ENCODE measurements at regions not wholly inside any gene's neighbourhood (a gene's known extent, or its start where the extent isn't known, plus 50 kb on each side); places are given as distances from the start of the nearest gene placed in this dataset.

DNA sequence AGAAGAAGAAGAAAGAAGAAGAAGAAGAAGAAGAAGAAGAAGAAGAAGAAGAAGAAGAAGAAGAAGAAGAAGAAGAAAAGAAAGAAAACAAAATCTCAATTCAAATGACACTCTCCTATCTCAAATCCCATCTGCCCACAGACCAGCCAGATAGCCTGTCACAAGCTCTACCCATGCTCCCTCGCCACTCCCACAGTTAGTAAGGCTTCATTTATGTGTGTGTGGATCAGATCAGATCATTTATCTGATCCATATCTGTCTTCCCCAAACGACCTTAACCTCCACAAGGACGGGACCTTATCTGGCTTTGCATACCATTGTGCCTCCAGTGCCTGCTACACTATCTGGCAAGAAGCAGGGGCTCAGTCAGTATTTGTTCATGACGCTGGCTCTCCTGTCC, 81.9 kb upstream of the RREB1 start:
- TF ChIP-seq, protein P1, sequence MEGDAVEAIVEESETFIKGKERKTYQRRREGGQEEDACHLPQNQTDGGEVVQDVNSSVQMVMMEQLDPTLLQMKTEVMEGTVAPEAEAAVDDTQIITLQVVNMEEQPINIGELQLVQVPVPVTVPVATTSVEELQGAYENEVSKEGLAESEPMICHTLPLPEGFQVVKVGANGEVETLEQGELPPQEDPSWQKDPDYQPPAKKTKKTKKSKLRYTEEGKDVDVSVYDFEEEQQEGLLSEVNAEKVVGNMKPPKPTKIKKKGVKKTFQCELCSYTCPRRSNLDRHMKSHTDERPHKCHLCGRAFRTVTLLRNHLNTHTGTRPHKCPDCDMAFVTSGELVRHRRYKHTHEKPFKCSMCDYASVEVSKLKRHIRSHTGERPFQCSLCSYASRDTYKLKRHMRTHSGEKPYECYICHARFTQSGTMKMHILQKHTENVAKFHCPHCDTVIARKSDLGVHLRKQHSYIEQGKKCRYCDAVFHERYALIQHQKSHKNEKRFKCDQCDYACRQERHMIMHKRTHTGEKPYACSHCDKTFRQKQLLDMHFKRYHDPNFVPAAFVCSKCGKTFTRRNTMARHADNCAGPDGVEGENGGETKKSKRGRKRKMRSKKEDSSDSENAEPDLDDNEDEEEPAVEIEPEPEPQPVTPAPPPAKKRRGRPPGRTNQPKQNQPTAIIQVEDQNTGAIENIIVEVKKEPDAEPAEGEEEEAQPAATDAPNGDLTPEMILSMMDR (conservative IDR thresholded peaks at IDR 0.05; ENCODE audit: low read depth, low read length), result no peak
- TF ChIP-seq EZH2 (IDR thresholded peaks at IDR 0.05; ENCODE audit: borderline replicate concordance, low read depth, low read length, poor library complexity, severe bottlenecking), result no peak
